ENCODE measurements at regions not wholly inside any gene's neighbourhood (a gene's known extent, or its start where the extent isn't known, plus 50 kb on each side); places are given as distances from the start of the nearest gene placed in this dataset.

DNA sequence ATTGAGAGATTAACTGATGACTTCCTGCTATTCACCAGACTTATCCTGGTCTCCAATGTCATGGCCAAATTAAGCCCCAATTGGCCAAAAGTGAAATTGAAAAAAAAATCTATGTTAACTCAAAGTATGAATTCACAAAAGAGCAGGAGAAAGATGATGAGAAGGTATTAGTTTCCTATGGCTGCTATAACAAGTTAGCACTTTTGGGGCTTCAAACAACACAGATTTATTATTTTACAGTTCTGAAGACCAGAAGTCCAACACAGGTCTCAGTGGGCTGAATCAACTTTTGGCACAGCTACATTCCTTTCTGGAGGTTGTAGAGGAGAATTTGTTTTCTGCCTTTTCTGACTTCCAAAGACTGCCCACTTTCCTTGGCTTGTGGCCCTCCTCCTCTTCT lies 78.6 kb upstream of the TLE1 start:
- ChIA-PET CTCF (no interaction called here), POLR2A (no interaction called here)
- Histone ChIP-seq H3K36me3 (replicated peaks in 1 of 2; ENCODE audit: control insufficient read depth in 1 of 2, insufficient read depth in 2 of 2, low read length in 1 of 2) (no peaks in the 10 kb centered on the region), H3K9me3 (no peaks in the 10 kb centered on the region), H3K4me2 (no peak overlapping the region), H3K9ac (no peak overlapping the region), H3K27ac (ENCODE audit: low read depth in 2 of 2, low read length in 1 of 2) (no peak overlapping the region), H3K4me1 (ENCODE audit: control insufficient read depth in 1 of 2, insufficient read depth in 2 of 2, low read depth in 1 of 2, low read length in 1 of 2) (peaks cover 0 to 4% of the 10 kb centered on the region in 2 experiments; a peak in 1 of 4 replicates), H4K20me1 (ENCODE audit: insufficient read depth) (no peaks in the 10 kb centered on the region), H2AFZ (ENCODE audit: low read depth) (no peak overlapping the region), H3K79me2 (ENCODE audit: insufficient read depth) (no peaks in the 10 kb centered on the region), H3K27me3 (ENCODE audit: insufficient read depth) (no peaks in the 10 kb centered on the region), H3K9me2 (no peaks in the 10 kb centered on the region), H3F3A (replicated peaks; ENCODE audit: insufficient read depth) (peaks cover 9% of the 10 kb centered on the region), H3K4me3 (ENCODE audit: low read depth in 2 of 2, low read length in 1 of 2) (no peak overlapping the region)
- DNase-seq, result no peak
- no peak for TF ChIP-seq CTCF (IDR thresholded peaks at IDR 0.05)
- no peak for TF ChIP-seq NRF1 (IDR thresholded peaks at IDR 0.05; ENCODE audit: low read depth, low read length)
- no peak for TF ChIP-seq FOXM1 (IDR thresholded peaks at IDR 0.05; ENCODE audit: low read depth)
- TF ChIP-seq FOSL2 (IDR thresholded peaks at IDR 0.05; ENCODE audit: borderline replicate concordance, low read depth), result no peak
- TF ChIP-seq TEAD4 (IDR thresholded peaks at IDR 0.05; ENCODE audit: borderline replicate concordance, insufficient read depth), result no peak
- TF ChIP-seq TAF1 (IDR thresholded peaks at IDR 0.05; ENCODE audit: borderline replicate concordance, low read depth, low read length), result no peak
- TF ChIP-seq, protein P1, sequence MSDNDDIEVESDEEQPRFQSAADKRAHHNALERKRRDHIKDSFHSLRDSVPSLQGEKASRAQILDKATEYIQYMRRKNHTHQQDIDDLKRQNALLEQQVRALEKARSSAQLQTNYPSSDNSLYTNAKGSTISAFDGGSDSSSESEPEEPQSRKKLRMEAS (IDR thresholded peaks at IDR 0.05; ENCODE audit: low read depth), result no peak
- TF ChIP-seq ELF1 (IDR thresholded peaks at IDR 0.05), result no peak
- no peak for TF ChIP-seq GATA2 (CRISPR knock-in tag; IDR thresholded peaks at IDR 0.05)
- TF ChIP-seq SIN3A (IDR thresholded peaks at IDR 0.05; ENCODE audit: borderline replicate concordance, low read depth, low read length), result no peak
- TF ChIP-seq, protein P2, sequence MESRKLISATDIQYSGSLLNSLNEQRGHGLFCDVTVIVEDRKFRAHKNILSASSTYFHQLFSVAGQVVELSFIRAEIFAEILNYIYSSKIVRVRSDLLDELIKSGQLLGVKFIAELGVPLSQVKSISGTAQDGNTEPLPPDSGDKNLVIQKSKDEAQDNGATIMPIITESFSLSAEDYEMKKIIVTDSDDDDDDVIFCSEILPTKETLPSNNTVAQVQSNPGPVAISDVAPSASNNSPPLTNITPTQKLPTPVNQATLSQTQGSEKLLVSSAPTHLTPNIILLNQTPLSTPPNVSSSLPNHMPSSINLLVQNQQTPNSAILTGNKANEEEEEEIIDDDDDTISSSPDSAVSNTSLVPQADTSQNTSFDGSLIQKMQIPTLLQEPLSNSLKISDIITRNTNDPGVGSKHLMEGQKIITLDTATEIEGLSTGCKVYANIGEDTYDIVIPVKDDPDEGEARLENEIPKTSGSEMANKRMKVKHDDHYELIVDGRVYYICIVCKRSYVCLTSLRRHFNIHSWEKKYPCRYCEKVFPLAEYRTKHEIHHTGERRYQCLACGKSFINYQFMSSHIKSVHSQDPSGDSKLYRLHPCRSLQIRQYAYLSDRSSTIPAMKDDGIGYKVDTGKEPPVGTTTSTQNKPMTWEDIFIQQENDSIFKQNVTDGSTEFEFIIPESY (IDR thresholded peaks at IDR 0.05; ENCODE audit: borderline replicate concordance, low read depth), result no peak
- TF ChIP-seq MEF2A (IDR thresholded peaks at IDR 0.05; ENCODE audit: borderline replicate concordance, low read depth), result no peak

DNA sequence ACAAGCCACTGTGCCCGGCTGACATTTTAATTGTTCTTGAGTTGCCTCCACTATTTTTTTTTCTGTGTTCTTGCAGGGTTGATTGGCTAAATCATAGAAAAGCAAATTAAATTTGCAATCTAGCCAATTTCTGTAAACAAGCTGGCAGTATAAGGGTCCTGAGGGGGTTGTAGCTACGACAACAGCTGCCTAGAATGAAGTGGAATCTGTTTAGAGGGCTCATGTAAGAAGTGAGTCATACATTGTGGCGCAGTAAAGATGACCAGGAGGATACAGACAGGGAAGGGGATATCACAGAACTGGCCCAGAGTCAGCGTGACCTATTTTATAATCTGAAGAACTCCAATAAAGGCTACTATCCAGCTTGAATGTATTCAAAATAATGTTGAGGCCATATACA lies 82.2 kb upstream of the TLE1 start:
- H4K20me1 ChIP-seq (ENCODE audit: insufficient read depth), result no peaks in the 10 kb centered on the region
- H3K9me3 ChIP-seq, result no peaks in the 10 kb centered on the region
- no peaks in the 10 kb centered on the region for H3K9me2 ChIP-seq
- no peak for TF ChIP-seq FOXJ3 (CRISPR knock-in tag; IDR thresholded peaks at IDR 0.05)
- no peak for TF ChIP-seq FOXM1 (IDR thresholded peaks at IDR 0.05; ENCODE audit: low read depth)
- TF ChIP-seq FOSL2 (IDR thresholded peaks at IDR 0.05; ENCODE audit: borderline replicate concordance, low read depth), result peak; percentile 50; the same call in 1 of the 2 replicates
- no peak for TF ChIP-seq YY1 (IDR thresholded peaks at IDR 0.05; ENCODE audit: low read depth)
- peak; percentile 33; the same call in 1 of the 2 replicates for TF ChIP-seq TCF12 (IDR thresholded peaks at IDR 0.05)
- no peak for TF ChIP-seq EP300 (IDR thresholded peaks at IDR 0.05; ENCODE audit: borderline replicate concordance in 1 of 2, low read depth in 1 of 2, low read length in 1 of 2)
- TF ChIP-seq PBX3 (IDR thresholded peaks at IDR 0.05), result no peak
- TF ChIP-seq RAD21 (IDR thresholded peaks at IDR 0.05; ENCODE audit: low read length), result no peak
- peak; percentile 50 for TF ChIP-seq JUND (IDR thresholded peaks at IDR 0.05)
- no peak for TF ChIP-seq MEF2A (IDR thresholded peaks at IDR 0.05; ENCODE audit: borderline replicate concordance, low read depth)
- no peak for TF ChIP-seq NRF1 (IDR thresholded peaks at IDR 0.05; ENCODE audit: low read depth, low read length)
- TF ChIP-seq CTCF (IDR thresholded peaks at IDR 0.05), result no peak
- no peak overlapping the region for H3K4me3 ChIP-seq (ENCODE audit: low read depth in 2 of 2, low read length in 1 of 2)
- H2AFZ ChIP-seq (ENCODE audit: low read depth), result no peak overlapping the region
- no peaks in the 10 kb centered on the region for H3K27me3 ChIP-seq (ENCODE audit: insufficient read depth)
- H3K9ac ChIP-seq, result no peak overlapping the region
- peak overlapping the region in 1 of 2 experiments; percentile 45; a peak in 2 of 4 replicates for H3K27ac ChIP-seq (ENCODE audit: low read depth in 2 of 2, low read length in 1 of 2)
- no peaks in the 10 kb centered on the region for H3K36me3 ChIP-seq (replicated peaks in 1 of 2; ENCODE audit: control insufficient read depth in 1 of 2, insufficient read depth in 2 of 2, low read length in 1 of 2)
- DNase-seq, result peak; percentile 29
- ChIA-PET CTCF (no interaction called here), POLR2A (no interaction called here)
- no peak overlapping the region for H3K4me2 ChIP-seq
- WGBS (ENCODE audit: low lambda C conversion rate), result 34% methylated on average over 4 of the region's 4 CpGs
- H3K4me1 ChIP-seq (ENCODE audit: control insufficient read depth in 1 of 2, insufficient read depth in 2 of 2, low read depth in 1 of 2, low read length in 1 of 2), result peaks cover 0 to 4% of the 10 kb centered on the region in 2 experiments; a peak in 1 of 4 replicates
- no peaks in the 10 kb centered on the region for H3K79me2 ChIP-seq (ENCODE audit: insufficient read depth)
- peaks cover 9% of the 10 kb centered on the region for H3F3A ChIP-seq (replicated peaks; ENCODE audit: insufficient read depth)
